VCaP (cell line): ENCODE measurements at regions not wholly inside any gene's neighbourhood (a gene's known extent, or its start where the extent isn't known, plus 50 kb on each side); places are given as distances from the start of the nearest gene placed in this dataset.

ENCODE experiments used
- H3K27ac ChIP-seq: fragments of 450-650 bp; 2 replicates; pipeline ENCODE4 v1.5.1; 2017
- TF ChIP-seq, protein P1 (sequence below): fragments of 450-650 bp; conservative IDR thresholded peaks from 2 replicates; pipeline ENCODE4 v1.5.1; 2017; ENCODE audit warnings: mild to moderate bottlenecking, moderate library complexity

DNA sequence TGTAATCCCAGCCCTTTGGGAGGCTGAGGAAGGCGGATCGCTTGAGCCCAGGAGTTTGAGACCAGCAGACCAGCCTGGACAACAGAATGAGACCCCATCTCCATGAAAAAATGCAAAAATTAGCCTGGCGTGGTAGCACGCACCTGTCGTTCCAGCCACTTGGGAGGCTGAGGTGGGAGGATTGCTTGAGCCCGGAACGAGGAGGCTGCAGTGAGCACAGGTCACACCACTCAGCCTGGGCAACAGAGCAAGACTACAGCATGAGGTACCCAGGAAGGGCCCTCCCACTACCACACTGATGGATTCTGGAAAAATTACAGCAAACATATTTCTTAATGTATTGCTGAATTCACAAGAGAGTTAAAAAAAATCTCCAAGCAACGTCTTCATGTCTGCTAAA lies 56.3 kb upstream of the HPCAL1 start:
- no peak overlapping the region for H3K27ac ChIP-seq
- TF ChIP-seq, protein P1, sequence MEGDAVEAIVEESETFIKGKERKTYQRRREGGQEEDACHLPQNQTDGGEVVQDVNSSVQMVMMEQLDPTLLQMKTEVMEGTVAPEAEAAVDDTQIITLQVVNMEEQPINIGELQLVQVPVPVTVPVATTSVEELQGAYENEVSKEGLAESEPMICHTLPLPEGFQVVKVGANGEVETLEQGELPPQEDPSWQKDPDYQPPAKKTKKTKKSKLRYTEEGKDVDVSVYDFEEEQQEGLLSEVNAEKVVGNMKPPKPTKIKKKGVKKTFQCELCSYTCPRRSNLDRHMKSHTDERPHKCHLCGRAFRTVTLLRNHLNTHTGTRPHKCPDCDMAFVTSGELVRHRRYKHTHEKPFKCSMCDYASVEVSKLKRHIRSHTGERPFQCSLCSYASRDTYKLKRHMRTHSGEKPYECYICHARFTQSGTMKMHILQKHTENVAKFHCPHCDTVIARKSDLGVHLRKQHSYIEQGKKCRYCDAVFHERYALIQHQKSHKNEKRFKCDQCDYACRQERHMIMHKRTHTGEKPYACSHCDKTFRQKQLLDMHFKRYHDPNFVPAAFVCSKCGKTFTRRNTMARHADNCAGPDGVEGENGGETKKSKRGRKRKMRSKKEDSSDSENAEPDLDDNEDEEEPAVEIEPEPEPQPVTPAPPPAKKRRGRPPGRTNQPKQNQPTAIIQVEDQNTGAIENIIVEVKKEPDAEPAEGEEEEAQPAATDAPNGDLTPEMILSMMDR, result no peak

DNA sequence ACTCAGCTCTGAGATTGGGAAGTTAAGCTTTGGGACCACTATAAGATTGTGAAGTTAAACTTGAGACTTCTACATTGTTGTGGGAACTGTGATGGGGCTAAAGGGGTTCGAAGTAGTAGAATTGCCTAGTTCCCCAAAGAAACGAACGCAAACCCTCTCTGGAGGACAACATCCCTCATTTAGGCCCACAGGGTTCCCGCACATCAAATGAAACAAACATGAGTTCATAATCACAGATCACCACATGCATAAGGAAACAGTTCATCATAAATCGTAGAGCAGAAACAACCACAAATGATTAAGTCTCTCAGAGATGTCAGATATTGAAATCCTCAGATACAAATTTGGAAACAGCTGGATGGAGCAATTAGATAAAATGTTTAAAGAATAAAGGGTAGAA lies 55.9 kb upstream of the HPCAL1 start:
- TF ChIP-seq, protein P1, result no peak
- H3K27ac ChIP-seq, result no peak overlapping the region

DNA sequence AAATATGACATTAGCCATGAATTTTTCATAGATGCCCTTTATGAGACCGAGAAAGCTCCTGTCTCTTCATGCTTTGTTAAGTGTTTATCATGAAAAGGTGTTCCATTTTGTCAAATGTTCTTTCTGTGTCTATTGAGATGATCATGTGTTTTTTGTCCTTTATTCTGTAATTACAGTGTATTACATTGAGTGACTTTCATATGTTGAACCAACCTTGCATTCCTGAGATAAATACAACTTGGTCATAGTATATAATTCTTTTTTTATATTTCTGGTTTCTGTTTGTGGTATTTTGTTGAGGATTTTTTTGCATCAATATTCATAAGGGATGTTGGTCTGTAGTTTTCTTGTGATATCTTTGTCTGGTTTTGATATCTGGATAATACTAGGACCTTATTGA lies 52.9 kb upstream of the HPCAL1 start:
- H3K27ac ChIP-seq, result no peak overlapping the region
- TF ChIP-seq, protein P1, result no peak

DNA sequence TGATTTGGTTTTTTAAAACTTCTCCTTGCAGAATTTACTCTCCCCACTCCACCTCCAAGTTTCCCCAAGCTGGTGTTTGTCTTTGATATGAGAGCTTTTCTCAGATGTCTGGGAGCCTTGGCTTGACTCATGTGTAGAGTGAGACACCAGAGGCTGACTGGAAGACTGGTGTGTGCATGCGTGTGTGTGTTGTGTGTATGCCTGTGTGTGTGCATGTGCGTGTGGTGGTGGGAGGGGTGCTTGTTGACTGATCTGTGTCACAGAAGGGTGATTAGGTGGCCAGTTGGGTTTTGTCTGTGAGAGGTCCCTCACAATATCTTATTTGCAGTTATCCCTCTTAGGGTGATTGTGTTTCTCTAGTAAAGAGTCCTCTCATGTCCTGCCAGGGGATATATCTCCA lies 50.5 kb upstream of the HPCAL1 start:
- TF ChIP-seq, protein P1, result no peak
- no peak overlapping the region for H3K27ac ChIP-seq

DNA sequence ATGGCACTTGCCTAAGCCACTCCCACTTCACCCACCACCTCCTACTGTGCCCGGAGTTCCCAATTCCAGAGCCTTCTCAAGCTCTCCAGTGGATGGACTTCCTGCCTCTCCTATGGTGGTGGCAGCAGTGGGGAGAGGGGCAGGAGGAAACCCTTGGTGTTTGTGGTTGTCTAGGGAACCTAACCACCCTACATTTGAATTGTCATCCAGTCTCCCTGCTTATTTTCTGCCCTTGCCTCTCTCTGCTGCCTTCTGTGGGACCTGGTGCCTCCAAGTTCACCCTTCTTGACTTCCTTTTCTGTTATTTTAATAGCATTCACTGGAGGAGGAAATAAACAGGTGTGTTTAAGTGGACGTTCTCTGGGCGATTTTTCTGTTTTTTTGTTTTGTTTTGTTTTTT lies 50.0 kb upstream of the HPCAL1 start:
- no peak overlapping the region for H3K27ac ChIP-seq
- TF ChIP-seq, protein P1, result no peak
